HUDEP-2 (cell line): ENCODE measurements at regions not wholly inside any gene's neighbourhood (a gene's known extent, or its start where the extent isn't known, plus 50 kb on each side); places are given as distances from the start of the nearest gene placed in this dataset.
"Not testable (repeated sequence)": the region's sequence is repeated elsewhere in the genome, so short reads cannot be mapped to it uniquely, and the experiment has no call there.

Experiments used
- DNase-seq, 76 experiments: peaks; one replicate each; lab custom pipeline; 2025; ENCODE audit not compliant: unreplicated experiment in 76 of 76; lab: John Stamatoyannopoulos, UW

- no peak for DNase-seq
Observed at GRCh38 chr4:114226968-114227760, 247.7 kb upstream of the ARSJ start.

- no peak for DNase-seq
Observed at GRCh38 chr4:114229706-114230105, 250.3 kb upstream of the ARSJ start.

GRCh38 chr4:114236171-114236769 lies 256.8 kb upstream of the ARSJ start:
- no peak for DNase-seq

- DNase-seq = no peak
Observed at GRCh38 chr4:114237997-114238396, 258.6 kb upstream of the ARSJ start.

GRCh38 chr4:114249561-114249960 lies 270.1 kb upstream of the ARSJ start:
- DNase-seq = no peak

- no peak for DNase-seq
Observed at GRCh38 chr4:114249976-114250375, 270.5 kb upstream of the ARSJ start.

GRCh38 chr4:114250439-114250891 lies 271.0 kb upstream of the ARSJ start:
- DNase-seq = no peak

- DNase-seq = no peak
Observed at GRCh38 chr4:114251020-114251419, 271.6 kb upstream of the ARSJ start.

GRCh38 chr4:114252499-114252898 lies 273.1 kb upstream of the ARSJ start:
- no peak for DNase-seq

- no peak for DNase-seq
Observed at GRCh38 chr4:114257501-114257900, 278.1 kb upstream of the ARSJ start.

GRCh38 chr4:114262421-114262820 lies 283.0 kb upstream of the ARSJ start:
- not testable (repeated sequence) for DNase-seq

- DNase-seq = no peak
Observed at GRCh38 chr4:114263233-114263632, 283.8 kb upstream of the ARSJ start.

GRCh38 chr4:114264452-114264851 lies 285.0 kb upstream of the ARSJ start:
- no peak for DNase-seq

- DNase-seq = no peak
Observed at GRCh38 chr4:114264877-114265291, 285.4 kb upstream of the ARSJ start.

GRCh38 chr4:114265342-114265741 lies 285.9 kb upstream of the ARSJ start:
- no peak for DNase-seq

GRCh38 chr4:114267976-114268375 lies 288.5 kb upstream of the ARSJ start:
- no peak for DNase-seq

- no peak for DNase-seq
Observed at GRCh38 chr4:114271031-114271430, 291.6 kb upstream of the ARSJ start.

- no peak for DNase-seq
Observed at GRCh38 chr4:114272226-114272625, 292.8 kb upstream of the ARSJ start.

- DNase-seq = no peak
Observed at GRCh38 chr4:114273238-114273637, 293.8 kb upstream of the ARSJ start.

GRCh38 chr4:114277690-114278089 lies 298.2 kb upstream of the ARSJ start:
- DNase-seq = no peak

- no peak for DNase-seq
Observed at GRCh38 chr4:114279066-114279465, 299.6 kb upstream of the ARSJ start.

- DNase-seq = no peak
Observed at GRCh38 chr4:114279711-114280110, 300.3 kb upstream of the ARSJ start.
